ENCODE measurements at regions not wholly inside any gene's neighbourhood (a gene's known extent, or its start where the extent isn't known, plus 50 kb on each side); places are given as distances from the start of the nearest gene placed in this dataset.

DNA sequence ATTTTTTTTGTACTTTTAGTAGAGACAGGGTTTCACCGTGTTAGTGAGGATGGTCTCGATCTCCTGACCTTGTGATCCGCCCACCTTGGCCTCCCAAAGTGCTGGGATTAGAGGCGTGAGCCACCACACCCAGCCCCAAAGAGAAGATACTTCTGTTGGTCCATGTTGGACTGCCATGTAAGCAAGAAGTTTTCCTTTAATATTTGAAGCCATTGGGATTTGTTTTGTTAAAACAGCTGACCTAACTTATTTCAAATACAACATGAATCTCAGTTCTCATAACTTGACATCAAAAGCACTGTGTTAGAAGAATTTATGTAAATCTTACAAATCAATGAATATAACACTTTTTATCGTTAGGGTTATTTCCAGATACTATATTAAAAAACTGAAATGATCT is 302.4 kb downstream of the SDHAF3 start:
- Histone ChIP-seq H2AFZ (ENCODE audit: insufficient read depth, low read depth, low read length, poor library complexity, severe bottlenecking) (no peak overlapping the region), H3K4me2 (replicated peaks; ENCODE audit: extremely low read depth, low read length, poor library complexity, severe bottlenecking) (no peak overlapping the region), H3K27me3 (ENCODE audit: control insufficient read depth in 2 of 2, insufficient read depth in 2 of 2, low read length in 2 of 2) (no peaks in the 10 kb centered on the region), H3K4me1 (ENCODE audit: control insufficient read depth in 1 of 2, insufficient read depth in 2 of 2, low read length in 2 of 2) (no peaks in the 10 kb centered on the region), H3K9me3 (replicated peaks in 1 of 2; ENCODE audit: control insufficient read depth in 1 of 2, insufficient read depth in 1 of 2, low read length in 2 of 2) (no peaks in the 10 kb centered on the region), H3K9ac (ENCODE audit: insufficient read depth, low read length, poor library complexity, severe bottlenecking) (no peak overlapping the region), H3K79me2 (ENCODE audit: insufficient read depth, low read length) (no peaks in the 10 kb centered on the region), H3K27ac (ENCODE audit: low read depth in 1 of 2, low read length in 2 of 2) (no peak overlapping the region), H4K20me1 (ENCODE audit: insufficient read depth, low read length) (no peaks in the 10 kb centered on the region), H3K4me3 (replicated peaks in 1 of 3; ENCODE audit: low read depth in 2 of 3, low read length in 3 of 3) (no peak overlapping the region), H3K36me3 (replicated peaks in 1 of 2; ENCODE audit: control insufficient read depth in 1 of 2, insufficient read depth in 2 of 2, low read length in 2 of 2) (no peaks in the 10 kb centered on the region)
- no peak overlapping the region for H3K4me3 Mint-ChIP-seq
- intact Hi-C loops (cut with micrococcal nuclease) = no loop called here
- peaks cover 0 to 12% (median 7%) of the 10 kb centered on the region in 7 donors for H3K9me3 Mint-ChIP-seq
- peaks cover 0 to 2% (median 0%) of the 10 kb centered on the region in 3 donors for H3K27me3 Mint-ChIP-seq (ENCODE audit: low read depth in 3 of 3)
- H3K4me1 Mint-ChIP-seq = no peaks in the 10 kb centered on the region
- no peak for TF ChIP-seq CTCF (IDR thresholded peaks at IDR 0.05)
- no peak overlapping the region for H3K27ac Mint-ChIP-seq
- DNase-seq = no peak
- H3K36me3 Mint-ChIP-seq = no peaks in the 10 kb centered on the region
- no CpG with 5 or more reads among the region's 5 CpGs for WGBS (ENCODE audit: insufficient coverage)

- Histone ChIP-seq H3K79me2 (ENCODE audit: insufficient read depth, low read length) (no peaks in the 10 kb centered on the region), H3K27me3 (ENCODE audit: control insufficient read depth in 2 of 2, insufficient read depth in 2 of 2, low read length in 2 of 2) (no peaks in the 10 kb centered on the region), H3K4me3 (replicated peaks in 1 of 3; ENCODE audit: low read depth in 2 of 3, low read length in 3 of 3) (no peak overlapping the region), H3K9me3 (replicated peaks in 1 of 2; ENCODE audit: control insufficient read depth in 1 of 2, insufficient read depth in 1 of 2, low read length in 2 of 2) (no peaks in the 10 kb centered on the region), H3K4me2 (replicated peaks; ENCODE audit: extremely low read depth, low read length, poor library complexity, severe bottlenecking) (no peak overlapping the region), H3K27ac (ENCODE audit: low read depth in 1 of 2, low read length in 2 of 2) (no peak overlapping the region), H4K20me1 (ENCODE audit: insufficient read depth, low read length) (no peaks in the 10 kb centered on the region), H2AFZ (ENCODE audit: insufficient read depth, low read depth, low read length, poor library complexity, severe bottlenecking) (no peak overlapping the region), H3K4me1 (ENCODE audit: control insufficient read depth in 1 of 2, insufficient read depth in 2 of 2, low read length in 2 of 2) (no peaks in the 10 kb centered on the region), H3K36me3 (replicated peaks in 1 of 2; ENCODE audit: control insufficient read depth in 1 of 2, insufficient read depth in 2 of 2, low read length in 2 of 2) (no peaks in the 10 kb centered on the region), H3K9ac (ENCODE audit: insufficient read depth, low read length, poor library complexity, severe bottlenecking) (no peak overlapping the region)
- 80% methylated on average over 2 of the region's 4 CpGs for WGBS (ENCODE audit: insufficient coverage)
- DNase-seq = no peak
- H3K27me3 Mint-ChIP-seq (ENCODE audit: low read depth in 3 of 3) = no peaks in the 10 kb centered on the region
- H3K4me3 Mint-ChIP-seq = no peak overlapping the region
- no peak for TF ChIP-seq CTCF (IDR thresholded peaks at IDR 0.05)
- intact Hi-C loops (cut with micrococcal nuclease) = no loop called here
- H3K4me1 Mint-ChIP-seq = no peaks in the 10 kb centered on the region
- peaks cover 2 to 11% (median 7%) of the 10 kb centered on the region in 7 donors for H3K9me3 Mint-ChIP-seq
- H3K27ac Mint-ChIP-seq = no peak overlapping the region
- no peaks in the 10 kb centered on the region for H3K36me3 Mint-ChIP-seq
Measured at GRCh38 chr7:97421307-97421930, 303.9 kb downstream of the SDHAF3 start.

Data from CD14-positive monocyte (primary cell).